HT1080 (cell line): ENCODE measurements at regions not wholly inside any gene's neighbourhood (a gene's known extent, or its start where the extent isn't known, plus 50 kb on each side); places are given as distances from the start of the nearest gene placed in this dataset.
A peak's percentile ranks its signal among the peaks of the same experiment; 100 is the strongest.

Source experiments
- DNase-seq: peaks from one replicate; pipeline ENCODE4 v3.0.0-alpha.2; 2015; ENCODE audit warnings: low read depth

- DNase-seq = no peak
These were observed 888.0 kb upstream of the CHAC2 start for GRCh38 chr2:52879561-52879960.

- DNase-seq = no peak
These were observed 889.9 kb upstream of the CHAC2 start for GRCh38 chr2:52877703-52878102.

- DNase-seq = no peak
These were observed 893.0 kb upstream of the CHAC2 start for GRCh38 chr2:52874466-52875106.

GRCh38 chr2:52862801-52863200, 904.8 kb upstream of the CHAC2 start:
- peak; percentile 57 for DNase-seq

- no peak for DNase-seq
These were observed 906.0 kb upstream of the CHAC2 start for GRCh38 chr2:52861596-52861995.

- DNase-seq = no peak
These were observed 908.5 kb upstream of the CHAC2 start for GRCh38 chr2:52859065-52859464.

GRCh38 chr2:52857722-52858121, 909.9 kb upstream of the CHAC2 start:
- DNase-seq = peak; percentile 3

GRCh38 chr2:52852006-52852405, 915.6 kb upstream of the CHAC2 start:
- DNase-seq = no peak

- DNase-seq = no peak
These were observed 922.7 kb upstream of the CHAC2 start for GRCh38 chr2:52844701-52845423.

GRCh38 chr2:52835909-52836308, 931.7 kb upstream of the CHAC2 start:
- DNase-seq = peak; percentile 4

- no peak for DNase-seq
These were observed 936.4 kb upstream of the CHAC2 start for GRCh38 chr2:52831216-52831615.

GRCh38 chr2:52828112-52828511, 939.5 kb upstream of the CHAC2 start:
- no peak for DNase-seq

- peak; percentile 17 for DNase-seq
These were observed 946.0 kb upstream of the CHAC2 start for GRCh38 chr2:52821631-52822030.

GRCh38 chr2:52818958-52819357, 948.6 kb upstream of the CHAC2 start:
- no peak for DNase-seq

- peak; percentile 55 for DNase-seq
These were observed 957.1 kb upstream of the CHAC2 start for GRCh38 chr2:52810460-52810859.

- DNase-seq = no peak
These were observed 961.6 kb upstream of the CHAC2 start for GRCh38 chr2:52805901-52806410.

GRCh38 chr2:52794581-52794980, 973.0 kb upstream of the CHAC2 start:
- DNase-seq = no peak

- DNase-seq = no peak
These were observed 988.2 kb upstream of the CHAC2 start for GRCh38 chr2:52779446-52779845.

- no peak for DNase-seq
These were observed 991.0 kb upstream of the CHAC2 start for GRCh38 chr2:52776571-52776970.

- DNase-seq = no peak
These were observed 991.9 kb upstream of the CHAC2 start for GRCh38 chr2:52775674-52776073.

GRCh38 chr2:52765735-52766134, 1001.9 kb upstream of the CHAC2 start:
- no peak for DNase-seq

GRCh38 chr2:52749764-52750163, 1017.8 kb upstream of the CHAC2 start:
- DNase-seq = no peak

- DNase-seq = no peak
These were observed 1022.5 kb upstream of the CHAC2 start for GRCh38 chr2:52745144-52745543.
